Stimulated activated CD4-positive, alpha-beta T cell treated with anti-CD3 and anti-CD28 coated beads, Interleukin-4, amount 100 ng/mL, for 4 hours (primary cell): ENCODE measurements at regions not wholly inside any gene's neighbourhood (a gene's known extent, or its start where the extent isn't known, plus 50 kb on each side); places are given as distances from the start of the nearest gene placed in this dataset.

Experiments
- DNase-seq, 2 experiments: peaks; one replicate each; pipeline ENCODE4 v3.0.0-alpha.2; 2020

DNA sequence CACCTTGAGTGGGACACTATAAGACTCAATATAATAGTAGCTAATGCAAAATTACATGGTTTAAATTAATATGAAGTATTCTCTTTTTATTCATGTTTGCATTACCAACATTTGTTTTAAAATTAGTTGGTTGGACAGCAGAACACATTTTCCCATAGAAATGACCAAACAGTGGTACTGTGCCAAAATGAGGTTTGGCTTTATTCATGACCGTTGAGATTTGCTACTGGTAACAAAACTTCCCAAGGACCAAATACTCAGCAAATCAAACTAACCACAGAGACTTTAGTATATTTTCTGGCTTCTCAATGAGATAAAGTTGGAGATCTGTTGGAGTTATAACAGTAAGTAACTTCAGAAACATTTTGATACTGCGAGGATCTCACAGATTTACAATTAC lies 637.8 kb upstream of the MEF2C start:
- no peak for DNase-seq

DNA sequence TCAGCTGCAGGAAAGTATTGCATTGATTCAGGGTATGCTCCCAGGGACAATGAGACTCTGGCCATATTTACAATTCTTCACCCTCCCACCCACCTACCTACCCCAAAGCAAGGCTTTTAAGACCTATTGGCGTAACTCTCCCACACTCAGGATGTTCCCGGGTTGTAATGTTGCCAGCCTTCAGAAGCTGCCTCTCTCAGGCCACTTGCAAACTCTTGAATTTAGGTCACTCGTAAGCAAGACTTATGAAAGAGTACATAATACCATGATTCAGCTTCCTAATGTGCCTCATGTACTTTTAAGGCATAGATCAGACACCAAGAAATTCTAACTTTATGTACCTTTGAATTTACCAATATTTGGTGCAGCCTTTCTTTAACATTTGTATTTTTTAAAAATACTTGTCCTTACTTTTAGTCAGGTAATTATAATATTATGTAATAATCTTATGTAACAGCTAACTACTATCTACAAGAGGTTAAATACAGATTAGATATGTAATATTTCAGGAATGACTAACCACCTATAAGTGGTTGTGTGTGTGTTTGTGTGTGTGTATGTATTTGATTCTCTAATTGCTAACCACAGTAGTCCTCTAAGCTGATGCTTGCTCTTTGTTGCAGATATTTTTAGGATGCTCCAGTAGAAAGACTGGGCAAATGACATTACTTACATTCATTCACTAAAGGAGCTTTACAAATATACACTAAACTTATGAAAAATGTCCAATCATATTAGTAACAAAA lies 630.5 kb upstream of the MEF2C start:
- DNase-seq, result no peak

DNA sequence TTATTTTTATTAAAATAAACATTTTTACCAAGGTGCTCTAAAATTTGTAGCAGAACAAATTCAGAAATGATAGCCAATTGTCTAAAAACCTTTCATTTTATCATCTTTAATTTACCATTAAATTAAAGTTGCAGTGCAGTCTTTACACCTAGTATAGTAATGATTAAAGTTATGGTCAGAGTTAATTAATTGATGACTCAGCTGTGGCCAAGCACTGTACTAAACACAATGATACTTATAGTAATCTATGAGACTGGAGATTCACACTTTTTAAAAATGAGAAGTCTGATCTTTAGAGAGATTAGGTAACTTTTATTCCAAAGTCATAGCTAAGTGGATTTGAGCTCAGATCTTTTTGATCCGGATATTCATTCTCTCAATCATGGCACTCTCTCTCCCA lies 621.1 kb upstream of the MEF2C start:
- DNase-seq, result no peak

DNA sequence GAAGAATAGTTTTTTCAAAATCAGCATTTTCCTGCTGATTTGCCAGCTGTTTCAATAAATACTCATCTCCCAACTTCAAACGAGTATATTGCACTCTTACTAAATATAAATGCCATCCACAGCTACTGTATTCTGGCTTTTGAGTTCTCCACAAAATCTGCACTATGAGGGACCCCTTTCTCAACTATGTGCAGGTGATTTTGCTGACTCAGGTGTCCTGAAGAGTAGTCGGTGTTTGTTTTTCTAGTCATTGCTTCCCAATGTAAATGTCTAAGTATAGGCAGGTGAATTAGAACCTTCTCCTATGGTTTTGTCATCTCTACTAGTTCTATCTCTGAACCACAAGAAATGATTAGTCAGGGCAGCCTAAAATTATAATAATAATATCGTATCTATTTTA lies 616.8 kb upstream of the MEF2C start:
- no peak for DNase-seq

DNA sequence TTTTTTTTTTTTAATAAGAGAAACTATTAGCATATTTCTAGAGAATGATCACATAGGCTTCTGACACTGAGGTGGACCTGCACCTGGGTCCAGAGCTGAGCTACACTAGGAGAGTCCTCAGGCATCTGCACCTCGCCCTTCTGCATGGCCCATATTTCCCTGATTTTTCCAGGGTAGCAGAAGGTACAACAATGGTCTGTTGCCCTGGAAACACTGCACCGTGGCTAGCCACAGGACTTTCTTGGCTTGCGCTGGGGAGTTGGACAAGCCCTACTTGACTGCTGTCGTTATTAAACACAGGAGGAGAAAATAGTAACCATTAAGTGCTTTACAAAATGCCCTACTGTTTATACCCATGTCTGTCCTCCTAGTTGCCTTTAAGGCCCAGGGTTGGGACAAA lies 615.7 kb upstream of the MEF2C start:
- no peak for DNase-seq

DNA sequence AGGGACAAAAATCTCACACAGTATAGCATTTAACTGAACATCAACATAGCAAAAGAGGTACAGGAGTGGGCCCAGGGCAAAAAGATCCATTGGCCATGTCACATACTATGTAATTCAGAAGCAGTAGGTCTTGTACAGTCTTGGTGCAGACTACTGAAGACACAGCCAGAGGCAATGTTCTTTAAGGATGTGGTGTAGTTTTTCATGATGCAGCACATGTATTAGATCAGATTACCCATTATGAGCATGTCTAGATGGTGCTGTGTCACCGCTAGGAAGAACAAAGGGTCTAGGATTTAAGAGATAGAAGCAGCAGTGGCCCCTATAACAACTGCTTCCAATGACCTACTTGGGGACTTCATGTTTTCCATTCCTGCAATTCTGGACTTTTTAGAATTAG lies 610.4 kb upstream of the MEF2C start:
- no peak for DNase-seq

DNA sequence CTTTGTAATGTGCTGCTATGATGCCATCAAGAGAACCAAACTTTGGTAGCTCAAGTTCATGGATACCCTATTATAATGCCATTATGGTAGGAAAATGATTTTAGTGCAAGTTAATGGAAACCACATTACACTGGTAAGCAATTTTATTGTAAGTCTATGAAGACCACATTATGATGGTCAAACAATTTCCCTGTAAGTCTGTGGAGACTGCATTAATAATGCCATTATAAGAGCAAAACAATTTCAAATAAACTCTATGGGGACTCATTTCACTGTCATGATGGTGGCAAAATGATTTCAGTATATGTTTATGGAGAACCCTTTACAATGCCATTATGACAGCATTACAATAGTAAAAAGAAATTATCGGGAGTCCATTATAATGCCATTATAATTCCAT lies 602.0 kb upstream of the MEF2C start:
- no peak for DNase-seq

DNA sequence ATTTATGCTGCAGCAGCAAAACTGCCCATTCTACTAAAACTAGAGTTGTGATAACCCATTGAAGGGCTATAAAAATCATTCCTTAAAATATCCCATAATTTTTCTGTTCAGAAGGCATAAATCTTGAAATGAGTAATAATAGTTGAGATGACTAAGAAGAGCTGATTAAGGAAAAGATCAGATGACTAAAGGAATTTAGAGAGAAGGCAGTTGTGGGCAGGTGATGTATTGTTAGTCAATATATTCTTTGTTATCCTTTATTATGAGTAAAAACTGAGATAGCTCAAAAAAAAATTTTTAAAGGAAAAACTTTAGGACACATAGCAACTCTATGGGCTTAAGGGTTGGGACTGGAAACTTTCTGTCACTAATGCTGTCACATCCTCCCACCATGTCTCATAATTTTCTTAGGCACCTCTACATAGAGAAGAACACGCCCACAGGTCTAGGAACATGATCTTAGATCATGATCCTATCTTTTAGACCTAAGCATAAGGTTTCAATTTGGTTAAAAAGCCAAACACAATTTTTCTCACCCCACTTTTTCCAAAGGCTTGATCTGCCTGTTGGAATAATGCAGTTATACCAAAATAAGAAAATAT lies 597.5 kb upstream of the MEF2C start:
- DNase-seq, result no peak

DNA sequence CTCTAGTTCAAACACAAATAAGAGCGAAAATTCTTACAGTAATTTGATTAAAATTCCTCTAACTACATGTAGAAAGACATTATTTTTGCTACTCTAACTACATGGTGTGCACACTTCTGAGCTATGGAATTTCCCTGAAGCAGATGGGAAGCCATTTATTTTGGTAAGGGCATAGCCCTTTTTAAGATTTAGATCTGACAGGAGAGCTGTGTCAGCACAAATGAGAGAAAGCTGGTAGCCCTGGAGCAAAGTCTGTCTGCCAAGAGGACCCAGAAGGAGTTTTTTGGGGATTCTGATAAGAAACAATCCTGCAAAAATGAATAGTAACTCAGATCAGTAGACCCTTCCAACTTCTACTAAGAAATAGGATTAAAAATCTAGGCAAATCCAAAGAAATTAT lies 595.9 kb upstream of the MEF2C start:
- no peak for DNase-seq

DNA sequence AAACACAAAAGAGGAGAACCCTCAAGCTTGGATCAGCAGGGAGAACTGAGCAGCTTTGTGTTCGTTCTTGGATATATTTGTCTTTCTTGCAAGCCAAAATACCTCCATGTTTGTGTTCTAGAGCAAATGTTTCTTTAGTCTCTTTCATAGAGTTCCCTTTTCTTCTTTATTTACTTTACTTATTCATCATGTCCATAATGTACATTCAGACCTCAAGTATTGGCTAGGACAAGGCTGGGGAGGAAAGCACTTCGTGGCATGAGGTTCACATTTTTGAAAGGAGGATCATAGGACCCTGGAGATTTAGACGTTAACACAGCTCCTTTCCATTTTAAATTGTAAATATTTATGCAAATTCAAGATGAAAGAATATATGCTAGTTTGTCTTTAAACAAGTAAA lies 590.2 kb upstream of the MEF2C start:
- no peak for DNase-seq

DNA sequence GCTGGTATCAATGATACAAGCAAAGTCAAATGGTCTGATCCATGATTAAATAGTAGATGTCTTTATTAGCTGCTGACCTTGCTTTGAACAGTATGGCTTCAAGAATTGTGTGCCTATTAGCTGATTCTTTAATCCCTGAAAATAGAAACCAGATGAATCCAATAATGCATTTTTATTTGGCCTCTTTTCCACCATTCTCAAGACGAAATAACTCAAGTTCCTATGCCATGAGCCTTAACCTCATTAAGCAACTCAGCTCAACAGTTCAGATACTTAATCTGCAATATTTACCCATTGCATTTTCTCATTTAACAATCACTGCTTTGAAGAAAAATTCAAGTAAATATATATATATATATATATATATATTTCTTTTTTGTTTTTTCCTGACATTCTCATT lies 588.6 kb upstream of the MEF2C start:
- DNase-seq, result no peak

DNA sequence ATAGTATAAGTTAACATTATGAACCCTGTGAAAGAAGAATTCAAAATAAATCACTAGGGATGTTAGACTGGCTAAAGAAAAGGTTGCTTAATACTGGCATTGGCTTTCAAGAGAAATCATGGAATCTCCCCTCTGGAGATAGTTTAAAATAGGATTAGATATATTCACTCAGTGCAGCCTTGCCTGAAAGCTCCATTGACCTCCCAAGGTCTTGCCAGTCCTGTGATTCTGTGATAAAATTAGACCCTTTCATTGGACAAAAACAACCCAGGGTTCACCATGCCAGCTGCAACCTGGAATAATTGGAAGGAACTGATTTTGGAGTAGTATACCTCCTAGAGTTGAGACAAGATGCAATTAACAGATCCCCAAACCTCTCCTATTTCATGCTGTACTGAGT lies 588.1 kb upstream of the MEF2C start:
- DNase-seq, result no peak

DNA sequence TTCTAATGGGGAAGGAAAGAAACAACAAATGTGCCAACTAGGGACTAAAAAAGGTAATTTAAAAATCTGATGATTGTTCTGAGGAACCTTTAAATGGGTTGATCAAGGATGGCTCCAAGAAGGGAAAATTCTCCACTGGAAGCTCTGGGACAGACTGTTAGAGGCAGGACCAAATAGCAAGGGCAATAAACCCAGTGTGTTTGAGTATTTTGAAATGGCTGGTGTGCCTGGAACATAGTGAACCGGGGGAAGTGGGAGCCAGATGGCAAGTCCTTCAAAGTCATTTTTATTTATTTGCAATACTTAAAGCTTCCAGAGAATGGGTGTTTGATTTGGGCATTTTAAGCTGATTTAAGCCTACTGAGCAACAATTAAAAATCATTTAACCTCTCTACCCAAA lies 587.7 kb upstream of the MEF2C start:
- no peak for DNase-seq

DNA sequence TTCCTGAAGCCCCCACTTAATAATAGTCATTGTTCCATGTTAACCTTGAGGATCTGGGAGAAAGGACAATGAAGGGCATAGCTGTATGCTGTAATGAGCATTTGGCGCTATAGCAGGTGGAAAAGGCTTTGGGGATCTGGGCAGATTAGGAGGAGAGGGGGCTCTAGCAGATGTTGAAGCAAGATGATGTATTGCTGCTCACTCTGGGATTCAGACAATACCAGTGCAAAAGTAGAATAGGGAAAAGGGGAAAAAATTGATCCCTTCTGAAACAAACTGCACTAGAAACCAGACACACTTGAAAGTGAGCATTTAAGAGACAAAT lies 575.3 kb upstream of the MEF2C start:
- DNase-seq, result no peak

DNA sequence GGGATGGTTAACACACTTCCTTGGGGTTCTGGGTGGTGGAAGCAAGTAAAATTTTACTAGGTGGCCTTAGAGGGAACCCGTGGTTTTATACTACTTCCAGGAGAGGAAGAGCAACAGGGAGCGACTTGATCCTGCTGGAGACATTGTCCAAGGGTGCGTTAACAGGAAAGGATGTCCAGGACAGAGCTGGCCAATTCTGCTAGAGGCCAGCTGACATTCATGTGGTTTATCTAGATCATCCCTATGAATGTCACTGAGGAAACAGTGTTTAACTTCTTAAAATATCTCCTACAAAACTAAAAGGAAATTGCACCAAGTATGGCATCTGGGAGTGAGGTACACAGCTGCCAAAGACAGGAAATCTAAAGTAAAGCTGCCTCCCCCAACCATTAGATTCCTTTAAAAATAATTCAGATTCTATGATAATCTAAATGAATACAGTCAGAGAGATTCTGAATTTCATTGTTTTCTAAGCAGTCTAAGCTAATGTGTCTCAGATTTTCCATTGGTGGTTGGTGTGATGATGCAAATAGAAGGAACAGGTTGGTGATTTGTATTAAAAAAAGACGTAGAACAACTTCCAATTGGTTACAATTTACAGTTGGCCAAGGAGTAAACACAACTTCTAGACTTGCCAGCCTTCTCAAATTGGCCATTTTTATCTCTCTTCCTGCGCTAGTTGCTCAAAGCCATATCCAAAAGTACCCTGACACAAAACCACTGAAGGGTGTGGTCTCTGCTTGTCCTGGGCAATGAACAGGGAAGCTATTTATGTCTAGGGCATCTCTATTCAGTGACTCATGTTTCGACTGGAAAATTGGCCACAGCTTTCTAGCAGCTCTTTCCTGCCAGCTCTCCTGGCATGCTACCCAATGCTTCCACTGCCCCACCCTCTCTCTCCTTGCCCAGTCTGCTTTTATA lies 574.7 kb upstream of the MEF2C start:
- no peak for DNase-seq

DNA sequence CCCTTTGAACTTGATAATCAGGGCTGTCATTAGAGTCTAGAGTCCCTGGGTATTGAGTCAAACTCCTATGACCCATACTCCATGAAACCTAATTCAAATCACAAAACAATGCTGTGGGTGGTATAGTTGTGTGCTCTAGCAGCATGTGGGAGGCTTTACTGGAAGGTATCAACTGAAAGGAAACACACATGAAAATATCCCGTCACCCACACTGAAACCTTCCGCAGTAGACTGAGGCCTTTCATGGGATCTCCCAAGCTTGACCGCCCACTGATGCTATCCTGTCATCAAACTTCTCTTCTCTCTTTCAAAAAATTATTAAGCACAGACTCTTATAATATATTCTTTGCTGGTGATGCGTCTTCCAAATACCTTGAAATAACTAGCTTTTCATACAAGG lies 569.1 kb upstream of the MEF2C start:
- no peak for DNase-seq

DNA sequence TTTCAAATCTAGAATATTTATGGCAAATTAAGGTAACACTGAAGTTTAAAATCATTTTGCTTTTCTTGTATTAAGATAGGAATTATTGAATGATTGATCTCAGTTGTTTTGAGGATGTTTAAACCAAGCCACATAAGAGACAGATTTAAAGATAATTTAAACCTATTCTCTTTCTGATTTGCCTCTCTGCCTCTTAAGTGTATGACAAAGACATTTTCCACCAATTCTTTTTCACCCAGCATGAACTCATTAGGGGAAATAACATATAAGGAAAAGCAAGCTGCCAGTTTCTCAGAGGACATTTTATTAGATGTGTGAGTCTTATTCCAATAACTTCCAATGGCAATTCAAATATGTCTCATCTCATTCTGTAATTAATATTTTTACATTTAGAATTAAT lies 568.3 kb upstream of the MEF2C start:
- no peak for DNase-seq

DNA sequence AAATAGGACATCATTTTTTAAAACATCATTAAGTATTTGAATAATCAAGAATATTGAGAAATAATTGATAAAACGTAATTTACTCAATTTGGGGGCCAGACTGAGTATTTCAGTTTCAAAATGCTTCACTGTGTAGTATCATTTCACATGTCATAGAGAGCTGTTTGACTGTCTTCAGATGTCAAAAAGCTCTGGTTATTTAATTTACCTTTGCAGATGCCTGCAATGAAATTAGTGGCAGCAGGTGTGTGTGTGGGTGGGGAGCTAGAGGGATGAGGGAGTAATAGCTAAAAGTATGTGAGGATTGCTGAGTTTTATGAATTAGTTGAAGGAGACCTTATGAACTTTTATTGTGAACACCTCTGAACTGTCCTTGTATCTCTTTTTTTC lies 567.2 kb upstream of the MEF2C start:
- no peak for DNase-seq

DNA sequence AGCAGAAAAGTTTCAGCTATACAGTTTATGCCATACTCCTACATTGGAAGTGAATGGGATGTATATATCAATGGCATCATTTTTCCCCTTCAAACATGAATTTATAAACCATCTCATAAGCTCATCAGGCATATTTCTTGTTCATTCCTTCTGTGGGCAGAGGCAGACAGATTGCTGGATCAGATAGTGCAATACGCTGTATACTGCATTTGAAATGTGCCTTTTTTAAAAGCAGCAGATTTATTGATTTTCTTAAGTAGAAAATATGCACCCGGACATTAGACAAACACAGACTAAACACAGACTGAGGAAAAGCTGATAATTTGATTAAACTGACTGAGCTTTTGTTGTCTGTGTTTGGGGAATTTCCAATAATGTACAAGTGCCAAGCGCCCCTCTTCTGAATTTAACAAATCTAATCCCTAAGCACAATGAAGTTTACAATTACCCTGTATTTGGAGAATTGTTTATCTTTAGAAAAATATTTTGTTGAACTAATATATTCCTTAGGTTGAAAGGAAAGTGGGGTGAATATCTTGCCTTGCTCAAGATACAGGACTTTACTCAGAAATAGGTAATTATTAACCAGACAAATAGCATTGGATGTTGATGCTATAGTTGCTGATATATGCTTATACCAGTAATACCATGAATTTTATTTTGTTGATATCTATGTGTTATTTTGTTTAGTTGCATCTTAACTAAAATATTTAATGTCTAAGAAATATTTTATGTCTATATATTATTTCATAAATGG lies 566.6 kb upstream of the MEF2C start:
- no peak for DNase-seq

DNA sequence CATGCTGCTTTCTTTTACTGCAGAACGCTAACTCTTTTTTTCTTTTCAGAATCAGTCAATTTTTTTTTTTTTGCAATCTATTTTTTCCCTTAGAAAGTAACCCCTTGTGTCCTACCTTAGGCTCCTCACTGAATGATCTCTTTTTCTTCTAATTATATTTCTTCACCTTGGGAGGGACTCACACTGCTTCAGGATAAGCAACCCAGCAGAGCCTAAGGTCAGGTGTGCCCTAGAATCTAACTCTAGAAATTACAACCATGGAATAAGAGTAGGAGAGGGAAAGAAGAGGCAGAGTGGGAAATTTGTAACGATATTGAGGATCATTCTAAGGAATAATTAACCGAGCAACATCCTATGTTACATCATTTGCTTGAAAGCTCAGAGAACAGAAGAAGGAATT lies 564.0 kb upstream of the MEF2C start:
- DNase-seq, result no peak

DNA sequence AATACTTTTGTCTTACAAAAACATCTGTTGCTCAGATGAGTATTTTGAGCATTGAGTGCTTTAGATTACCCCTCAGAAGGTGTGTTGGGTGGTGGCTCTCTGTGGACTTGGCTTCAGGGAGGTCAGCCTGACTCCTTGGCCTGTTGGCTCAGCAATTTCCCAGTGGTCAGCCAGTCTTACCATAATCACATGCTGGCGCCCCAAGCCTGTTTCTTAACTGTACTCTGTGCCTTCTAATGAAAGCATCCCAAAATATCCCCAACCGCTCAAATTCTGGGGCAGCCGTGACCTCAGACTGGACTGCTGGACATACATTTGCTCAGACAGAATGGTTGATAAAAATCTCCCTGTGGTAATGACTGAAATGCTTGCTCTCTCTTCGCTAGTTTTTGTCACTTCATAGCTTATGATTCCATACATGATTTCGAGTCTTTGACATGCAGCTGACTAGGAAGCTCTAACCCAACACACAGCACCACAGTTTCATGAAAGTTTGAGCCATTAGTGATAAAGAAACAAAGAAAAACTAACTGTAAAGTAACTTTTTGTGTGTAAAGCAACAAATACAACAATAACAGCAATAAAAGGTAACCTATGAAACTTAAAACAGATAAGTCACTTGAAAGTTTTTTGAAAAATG lies 562.2 kb upstream of the MEF2C start:
- DNase-seq, result no peak

DNA sequence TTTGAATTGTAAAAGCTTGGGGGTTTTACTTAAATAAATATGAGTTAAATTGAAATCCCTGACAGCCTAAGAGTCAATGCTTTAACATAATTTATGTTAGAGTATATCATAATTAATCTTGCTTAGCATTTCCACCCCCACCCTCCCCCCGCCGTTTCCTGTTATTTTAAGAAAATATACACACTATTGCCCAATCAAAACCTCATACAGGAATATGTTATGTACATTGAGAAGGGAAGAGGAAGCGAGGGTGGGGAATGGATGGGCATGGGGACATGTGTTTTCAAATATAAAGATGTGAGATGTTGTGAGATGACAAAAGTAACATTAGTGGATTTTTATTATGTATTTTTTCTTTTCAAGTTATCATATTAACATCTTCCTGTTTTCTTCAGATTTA lies 561.1 kb upstream of the MEF2C start:
- no peak for DNase-seq

DNA sequence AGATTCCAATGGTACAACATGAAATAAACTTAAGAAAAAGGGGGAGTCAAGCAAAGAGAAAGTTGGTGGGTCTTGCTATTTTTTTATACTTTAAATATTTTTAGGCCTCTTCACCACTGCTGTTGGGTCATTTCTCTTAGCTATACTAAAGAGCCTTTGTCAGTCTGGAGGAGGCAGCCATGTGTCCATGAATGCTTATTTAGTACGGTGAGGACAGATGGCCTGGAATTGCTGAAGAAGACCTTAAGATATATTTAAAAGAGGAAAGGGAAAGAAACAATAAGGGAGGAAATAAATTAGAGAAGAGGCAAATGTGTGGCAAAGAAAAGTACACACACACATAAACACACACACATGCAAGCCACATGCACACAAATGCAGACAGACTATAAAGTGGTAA lies 560.5 kb upstream of the MEF2C start:
- DNase-seq, result no peak
